OCI-LY7 (cell line): ENCODE measurements at regions not wholly inside any gene's neighbourhood (a gene's known extent, or its start where the extent isn't known, plus 50 kb on each side); places are given as distances from the start of the nearest gene placed in this dataset.

ENCODE experiments used
- BruUV-seq: library from RNA; stranded (reverse); fragments of 400-500 nt; replicated peaks from 2 replicates; lab custom pipeline; 2021; lab: Mats Ljungman, UMichigan
- CTCF ChIA-PET: fragments of 300-600 bp; sonication (Branson Sonifier 250); formaldehyde crosslinking; loops from one replicate; lab custom pipeline; 2022; ENCODE audit warnings: antibody characterized with exemption; ENCODE audit not compliant: unreplicated experiment; lab: Charles Lee
- POLR2A ChIA-PET: fragments of 300-600 bp; sonication (Branson Sonifier 250); formaldehyde crosslinking; loops from one replicate; lab custom pipeline; 2022; ENCODE audit warnings: antibody characterized with exemption; lab: Charles Lee
- DNase-seq: peaks from one replicate; pipeline ENCODE4 v3.0.0-alpha.2; 2015; ENCODE audit warnings: low spot score
- H2AFZ ChIP-seq: fragments of 200-600 bp; sonication (generic), shearing (Covaris generic); 2 replicates; pipeline ENCODE4 v1.6.1; 2014; ENCODE audit warnings: mild to moderate bottlenecking, antibody characterized with exemption, low read length, moderate library complexity
- H3K27ac ChIP-seq: fragments of 200-600 bp; sonication (generic); 2 replicates; pipeline ENCODE4 v1.5.1; 2014; ENCODE audit warnings: mixed run types, low read depth, mild to moderate bottlenecking, moderate library complexity, low read length, inconsistent platforms; ENCODE audit not compliant: poor library complexity, severe bottlenecking
- H3K36me3 ChIP-seq: fragments of 200-600 bp; sonication (generic); 2 replicates; pipeline ENCODE4 v1.6.1; 2014; ENCODE audit warnings: mild to moderate bottlenecking, antibody characterized with exemption, low read length, moderate library complexity, mixed read lengths; ENCODE audit not compliant: insufficient read depth
- H3K4me1 ChIP-seq: fragments of 200-600 bp; sonication (generic); 2 replicates; pipeline ENCODE4 v1.5.1; 2014; ENCODE audit warnings: mild to moderate bottlenecking, low read length; ENCODE audit not compliant: insufficient read depth, poor library complexity, severe bottlenecking
- H3K4me2 ChIP-seq: fragments of 200-600 bp; sonication (generic); 2 replicates; pipeline ENCODE4 v1.6.1; 2014; ENCODE audit warnings: mild to moderate bottlenecking, low read length
- H3K4me3 ChIP-seq: fragments of 200-600 bp; sonication (generic); 2 replicates; pipeline ENCODE4 v1.5.1; 2014; ENCODE audit warnings: mild to moderate bottlenecking, low read depth, low read length; ENCODE audit not compliant: poor library complexity, severe bottlenecking
- H3K79me2 ChIP-seq: fragments of 200-600 bp; sonication (generic); 2 replicates; pipeline ENCODE4 v1.6.1; 2016; ENCODE audit warnings: low read depth, mild to moderate bottlenecking, low read length, moderate library complexity, mixed read lengths; ENCODE audit not compliant: insufficient read depth
- H3K9me2 ChIP-seq: fragments of 200-600 bp; sonication (generic); 2 replicates; pipeline ENCODE4 v1.6.1; 2016; ENCODE audit warnings: mild to moderate bottlenecking, low read length, mixed read lengths; ENCODE audit not compliant: insufficient read depth
- H3K9me3 ChIP-seq: fragments of 200-600 bp; sonication (generic); 2 replicates; pipeline ENCODE4 v1.6.1; 2014; ENCODE audit warnings: mild to moderate bottlenecking, mixed run types, low read length, mixed read lengths
- H4K20me1 ChIP-seq: fragments of 200-600 bp; sonication (generic); 2 replicates; pipeline ENCODE4 v1.6.1; 2014; ENCODE audit warnings: mild to moderate bottlenecking, antibody characterized with exemption, low read length, moderate library complexity, mixed read lengths; ENCODE audit not compliant: insufficient read depth
- CTCF ChIP-seq: fragments of 200-600 bp; sonication (generic); conservative IDR thresholded peaks from 2 replicates; pipeline ENCODE4 v1.5.1; 2014; ENCODE audit warnings: mild to moderate bottlenecking, antibody characterized with exemption, low read length, moderate library complexity, mixed read lengths
- EZH2phosphoT487 ChIP-seq: fragments of 200-600 bp; sonication (generic); IDR thresholded peaks from 2 replicates; pipeline ENCODE4 v1.6.1; 2018; ENCODE audit warnings: low read depth, borderline replicate concordance, mild to moderate bottlenecking, mixed run types, antibody characterized with exemption, low read length, moderate library complexity, mixed read lengths
- intact Hi-C: fragments of 100-400 bp; cut with micrococcal nuclease; formaldehyde crosslinking; loops from one replicate; pipeline ENCODE4 v1.10.0; 2022; ENCODE audit not compliant: unreplicated experiment

GRCh38 chr3:116630494-116630893, 79.1 kb upstream of the TUSC7 start:
- intact Hi-C loops, result no loop called here
- no peak for DNase-seq
- POLR2A ChIA-PET, result interaction anchor here (0.6 to 0.7 kb wide), 2 partner anchors 13 to 617 kb away, joined by 5 read pairs; no protein-coding TSS in a partner anchor
- CTCF ChIA-PET, result no interaction called here
- no peaks in the 10 kb centered on the region for H4K20me1 ChIP-seq
- no TSS peak for BruUV-seq
- no peaks in the 10 kb centered on the region for H3K79me2 ChIP-seq
- no peaks in the 10 kb centered on the region for H3K9me3 ChIP-seq
- no peaks in the 10 kb centered on the region for H3K4me1 ChIP-seq
- no peak overlapping the region for H3K4me2 ChIP-seq
- no peaks in the 10 kb centered on the region for H3K36me3 ChIP-seq
- TF ChIP-seq EZH2phosphoT487 (no peak), CTCF (no peak)
- H3K4me3 ChIP-seq, result no peak overlapping the region
- no peak overlapping the region for H3K27ac ChIP-seq
- no peak overlapping the region for H2AFZ ChIP-seq
- no peaks in the 10 kb centered on the region for H3K9me2 ChIP-seq

DNA sequence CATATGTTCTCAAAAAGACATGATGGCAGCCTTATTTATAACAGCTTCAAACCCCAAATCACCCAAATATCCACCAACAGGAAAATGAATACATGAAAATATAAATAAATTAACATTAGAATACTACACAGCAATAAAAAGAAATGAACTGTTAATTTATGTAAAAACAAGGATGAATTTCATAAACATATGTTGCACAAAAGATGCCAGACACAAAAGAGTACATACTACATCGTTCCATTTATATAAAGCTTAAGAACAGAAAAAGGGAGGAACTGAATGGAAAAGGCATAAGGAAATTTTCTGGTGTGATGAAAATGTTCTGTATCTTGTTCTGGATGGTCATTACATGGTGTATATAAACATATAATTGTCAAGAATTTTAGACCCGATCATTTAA, 69.9 kb upstream of the TUSC7 start:
- POLR2A ChIA-PET, result no interaction called here
- H3K27ac ChIP-seq, result no peak overlapping the region
- no peak overlapping the region for H3K4me2 ChIP-seq
- no peaks in the 10 kb centered on the region for H3K79me2 ChIP-seq
- CTCF ChIA-PET, result no interaction called here
- H2AFZ ChIP-seq, result no peak overlapping the region
- no peak overlapping the region for H3K4me3 ChIP-seq
- DNase-seq, result no peak
- TF ChIP-seq CTCF (no peak), EZH2phosphoT487 (no peak)
- no peaks in the 10 kb centered on the region for H3K4me1 ChIP-seq
- H3K36me3 ChIP-seq, result no peaks in the 10 kb centered on the region
- H3K9me2 ChIP-seq, result no peaks in the 10 kb centered on the region
- BruUV-seq, result no TSS peak
- no peaks in the 10 kb centered on the region for H4K20me1 ChIP-seq
- H3K9me3 ChIP-seq, result no peaks in the 10 kb centered on the region
- intact Hi-C loops, result no loop called here

DNA sequence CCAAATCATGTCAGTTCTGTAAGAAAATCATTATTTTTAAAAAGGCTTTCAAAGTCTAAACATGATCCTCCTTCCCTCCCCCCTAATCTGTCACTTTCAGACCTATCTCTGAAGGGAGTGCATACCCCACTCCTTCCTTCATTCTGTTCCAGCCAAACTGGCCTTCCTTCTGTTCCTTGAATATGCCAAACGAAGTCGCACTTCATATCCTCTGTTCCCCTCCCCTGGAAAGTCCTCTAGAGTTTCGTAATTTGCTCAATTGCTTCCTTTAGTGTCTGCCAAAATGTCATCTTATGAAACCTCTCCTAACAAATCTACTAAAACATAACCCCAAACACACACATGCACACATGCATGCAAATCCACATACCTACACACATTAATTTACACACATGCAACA, 69.5 kb upstream of the TUSC7 start:
- DNase-seq, result no peak

More for the DNA sequence above, 69.5 kb upstream of the TUSC7 start:
- CTCF ChIA-PET, result no interaction called here
- no peaks in the 10 kb centered on the region for H3K79me2 ChIP-seq
- no peaks in the 10 kb centered on the region for H3K9me2 ChIP-seq
- TF ChIP-seq CTCF (no peak), EZH2phosphoT487 (no peak)
- no peak overlapping the region for H2AFZ ChIP-seq
- no peak overlapping the region for H3K4me2 ChIP-seq
- POLR2A ChIA-PET, result no interaction called here
- no peaks in the 10 kb centered on the region for H4K20me1 ChIP-seq
- no peak overlapping the region for H3K4me3 ChIP-seq
- no peaks in the 10 kb centered on the region for H3K36me3 ChIP-seq
- intact Hi-C loops, result no loop called here
- no peak overlapping the region for H3K27ac ChIP-seq
- H3K4me1 ChIP-seq, result no peaks in the 10 kb centered on the region
- BruUV-seq, result no TSS peak
- no peaks in the 10 kb centered on the region for H3K9me3 ChIP-seq
